ENCODE measurements at regions not wholly inside any gene's neighbourhood (a gene's known extent, or its start where the extent isn't known, plus 50 kb on each side); places are given as distances from the start of the nearest gene placed in this dataset.
"Not testable (repeated sequence)": the region's sequence is repeated elsewhere in the genome, so short reads cannot be mapped to it uniquely, and the experiment has no call there.

GRCh38 chr1:120465900-120466299 is 51.1 kb downstream of the NBPF8 start:
- H3K36me3 ChIP-seq (ENCODE audit: control insufficient read depth, insufficient read depth, low read length); intact Hi-C loops (cut with micrococcal nuclease; ENCODE audit: unreplicated experiment); H3K4me3 ChIP-seq (ENCODE audit: low read depth in 2 of 2, low read length in 2 of 2); in situ Hi-C loops (cut with HindIII; ENCODE audit: low pct_unique_long_range_greater_than_20kb, low sequenced_read_pairs); ATAC-seq; BruUV-seq (replicated peaks); H3K9me3 ChIP-seq (ENCODE audit: control insufficient read depth, insufficient read depth, low read depth, low read length); DNase-seq (ENCODE audit: low read depth, low spot score); H3K27me3 ChIP-seq (ENCODE audit: control insufficient read depth, insufficient read depth, low read length); H3K4me1 ChIP-seq (ENCODE audit: control insufficient read depth, insufficient read depth, low read length); CTCF ChIA-PET; H3K27ac ChIP-seq (ENCODE audit: low read length); POLR2A ChIA-PET: not testable (repeated sequence)

- H3K27me3 ChIP-seq (ENCODE audit: control insufficient read depth, insufficient read depth, low read length); H3K27ac ChIP-seq (ENCODE audit: low read length); H3K36me3 ChIP-seq (ENCODE audit: control insufficient read depth, insufficient read depth, low read length); H3K4me3 ChIP-seq (ENCODE audit: low read depth in 2 of 2, low read length in 2 of 2); intact Hi-C loops (cut with micrococcal nuclease; ENCODE audit: unreplicated experiment); H3K4me1 ChIP-seq (ENCODE audit: control insufficient read depth, insufficient read depth, low read length); ATAC-seq; CTCF ChIA-PET; POLR2A ChIA-PET; H3K9me3 ChIP-seq (ENCODE audit: control insufficient read depth, insufficient read depth, low read depth, low read length); DNase-seq (ENCODE audit: low read depth, low spot score); in situ Hi-C loops (cut with HindIII; ENCODE audit: low pct_unique_long_range_greater_than_20kb, low sequenced_read_pairs); BruUV-seq (replicated peaks): not testable (repeated sequence)
Observed at GRCh38 chr1:120477663-120478062, 62.8 kb downstream of the NBPF8 start.

GRCh38 chr1:120478400-120478799 is 63.6 kb downstream of the NBPF8 start:
- H3K4me1 ChIP-seq (ENCODE audit: control insufficient read depth, insufficient read depth, low read length); POLR2A ChIA-PET; H3K27ac ChIP-seq (ENCODE audit: low read length); in situ Hi-C loops (cut with HindIII; ENCODE audit: low pct_unique_long_range_greater_than_20kb, low sequenced_read_pairs); H3K4me3 ChIP-seq (ENCODE audit: low read depth in 2 of 2, low read length in 2 of 2); BruUV-seq (replicated peaks); ATAC-seq; H3K9me3 ChIP-seq (ENCODE audit: control insufficient read depth, insufficient read depth, low read depth, low read length); H3K27me3 ChIP-seq (ENCODE audit: control insufficient read depth, insufficient read depth, low read length); CTCF ChIA-PET; intact Hi-C loops (cut with micrococcal nuclease; ENCODE audit: unreplicated experiment); DNase-seq (ENCODE audit: low read depth, low spot score); H3K36me3 ChIP-seq (ENCODE audit: control insufficient read depth, insufficient read depth, low read length): not testable (repeated sequence)

GRCh38 chr1:120487542-120487941 is 72.7 kb downstream of the NBPF8 start:
- intact Hi-C loops (cut with micrococcal nuclease; ENCODE audit: unreplicated experiment); BruUV-seq (replicated peaks); H3K9me3 ChIP-seq (ENCODE audit: control insufficient read depth, insufficient read depth, low read depth, low read length); CTCF ChIA-PET; H3K36me3 ChIP-seq (ENCODE audit: control insufficient read depth, insufficient read depth, low read length); DNase-seq (ENCODE audit: low read depth, low spot score); H3K27me3 ChIP-seq (ENCODE audit: control insufficient read depth, insufficient read depth, low read length); H3K27ac ChIP-seq (ENCODE audit: low read length); POLR2A ChIA-PET; ATAC-seq; H3K4me1 ChIP-seq (ENCODE audit: control insufficient read depth, insufficient read depth, low read length); in situ Hi-C loops (cut with HindIII; ENCODE audit: low pct_unique_long_range_greater_than_20kb, low sequenced_read_pairs); H3K4me3 ChIP-seq (ENCODE audit: low read depth in 2 of 2, low read length in 2 of 2): not testable (repeated sequence)

GRCh38 chr1:120489217-120489616 is 74.4 kb downstream of the NBPF8 start:
- in situ Hi-C loops (cut with HindIII; ENCODE audit: low pct_unique_long_range_greater_than_20kb, low sequenced_read_pairs); CTCF ChIA-PET; H3K4me1 ChIP-seq (ENCODE audit: control insufficient read depth, insufficient read depth, low read length); DNase-seq (ENCODE audit: low read depth, low spot score); H3K27ac ChIP-seq (ENCODE audit: low read length); BruUV-seq (replicated peaks); H3K27me3 ChIP-seq (ENCODE audit: control insufficient read depth, insufficient read depth, low read length); H3K4me3 ChIP-seq (ENCODE audit: low read depth in 2 of 2, low read length in 2 of 2); intact Hi-C loops (cut with micrococcal nuclease; ENCODE audit: unreplicated experiment); ATAC-seq; H3K9me3 ChIP-seq (ENCODE audit: control insufficient read depth, insufficient read depth, low read depth, low read length); POLR2A ChIA-PET; H3K36me3 ChIP-seq (ENCODE audit: control insufficient read depth, insufficient read depth, low read length): not testable (repeated sequence)

- POLR2A ChIA-PET; intact Hi-C loops (cut with micrococcal nuclease; ENCODE audit: unreplicated experiment); BruUV-seq (replicated peaks): not testable (repeated sequence)
Observed at GRCh38 chr1:120497145-120497544, 82.3 kb downstream of the NBPF8 start.

GRCh38 chr1:120503284-120503683 is 88.4 kb downstream of the NBPF8 start:
- H3K36me3 ChIP-seq (ENCODE audit: control insufficient read depth, insufficient read depth, low read length); H3K4me1 ChIP-seq (ENCODE audit: control insufficient read depth, insufficient read depth, low read length); H3K4me3 ChIP-seq (ENCODE audit: low read depth in 2 of 2, low read length in 2 of 2); DNase-seq (ENCODE audit: low read depth, low spot score); POLR2A ChIA-PET; CTCF ChIA-PET; H3K9me3 ChIP-seq (ENCODE audit: control insufficient read depth, insufficient read depth, low read depth, low read length); in situ Hi-C loops (cut with HindIII; ENCODE audit: low pct_unique_long_range_greater_than_20kb, low sequenced_read_pairs); ATAC-seq; H3K27me3 ChIP-seq (ENCODE audit: control insufficient read depth, insufficient read depth, low read length); H3K27ac ChIP-seq (ENCODE audit: low read length); intact Hi-C loops (cut with micrococcal nuclease; ENCODE audit: unreplicated experiment); BruUV-seq (replicated peaks): not testable (repeated sequence)

More at GRCh38 chr1:120497145-120497544, 82.3 kb downstream of the NBPF8 start:
- H3K4me3 ChIP-seq (ENCODE audit: low read depth in 2 of 2, low read length in 2 of 2); H3K27me3 ChIP-seq (ENCODE audit: control insufficient read depth, insufficient read depth, low read length); H3K9me3 ChIP-seq (ENCODE audit: control insufficient read depth, insufficient read depth, low read depth, low read length); in situ Hi-C loops (cut with HindIII; ENCODE audit: low pct_unique_long_range_greater_than_20kb, low sequenced_read_pairs); ATAC-seq; H3K36me3 ChIP-seq (ENCODE audit: control insufficient read depth, insufficient read depth, low read length); H3K27ac ChIP-seq (ENCODE audit: low read length); H3K4me1 ChIP-seq (ENCODE audit: control insufficient read depth, insufficient read depth, low read length); DNase-seq (ENCODE audit: low read depth, low spot score); CTCF ChIA-PET: not testable (repeated sequence)

GRCh38 chr1:120506352-120506751 is 91.5 kb downstream of the NBPF8 start:
- H3K27me3 ChIP-seq (ENCODE audit: control insufficient read depth, insufficient read depth, low read length); H3K27ac ChIP-seq (ENCODE audit: low read length); DNase-seq (ENCODE audit: low read depth, low spot score); CTCF ChIA-PET; ATAC-seq; intact Hi-C loops (cut with micrococcal nuclease; ENCODE audit: unreplicated experiment); H3K4me1 ChIP-seq (ENCODE audit: control insufficient read depth, insufficient read depth, low read length); H3K9me3 ChIP-seq (ENCODE audit: control insufficient read depth, insufficient read depth, low read depth, low read length); BruUV-seq (replicated peaks); in situ Hi-C loops (cut with HindIII; ENCODE audit: low pct_unique_long_range_greater_than_20kb, low sequenced_read_pairs); POLR2A ChIA-PET; H3K36me3 ChIP-seq (ENCODE audit: control insufficient read depth, insufficient read depth, low read length); H3K4me3 ChIP-seq (ENCODE audit: low read depth in 2 of 2, low read length in 2 of 2): not testable (repeated sequence)

Data from Panc1 (cell line).